Liver (tissue), 8 donors: ENCODE measurements at regions not wholly inside any gene's neighbourhood (a gene's known extent, or its start where the extent isn't known, plus 50 kb on each side); places are given as distances from the start of the nearest gene placed in this dataset.

ENCODE experiments used
- DNase-seq: peaks from one replicate; pipeline ENCODE4 v3.0.0-alpha.2; 2017; ENCODE audit warnings: low spot score
- H3K27ac ChIP-seq, 2 donors: one replicate each; pipeline ENCODE4 v1.7.0; 2013; ENCODE audit warnings: inconsistent platforms in 2 of 2, low read length in 2 of 2, control low read depth in 1 of 2, low read depth in 1 of 2, mild to moderate bottlenecking in 1 of 2
- H3K27me3 ChIP-seq, 4 donors: one replicate each; pipeline versions ENCODE4 v1.6.1 to v1.7.0; 2013; ENCODE audit warnings: low read length in 3 of 4, inconsistent platforms in 1 of 4, mild to moderate bottlenecking in 1 of 4, moderate library complexity in 1 of 4; ENCODE audit not compliant: control insufficient read depth in 4 of 4, insufficient read depth in 4 of 4
- H3K36me3 ChIP-seq, 4 donors: one replicate each; pipeline versions ENCODE4 v1.6.1 to v1.7.0; 2013; ENCODE audit warnings: low read length in 3 of 4, mild to moderate bottlenecking in 3 of 4, low read depth in 1 of 4, moderate library complexity in 1 of 4; ENCODE audit not compliant: control insufficient read depth in 4 of 4, insufficient read depth in 3 of 4
- H3K4me1 ChIP-seq, 4 donors: one replicate each; pipeline versions ENCODE4 v1.6.1 to v1.7.0; 2013; ENCODE audit warnings: low read length in 3 of 4, mild to moderate bottlenecking in 3 of 4, moderate library complexity in 1 of 4; ENCODE audit not compliant: control insufficient read depth in 4 of 4, insufficient read depth in 4 of 4
- H3K4me3 ChIP-seq, 3 donors: one replicate each; pipeline versions ENCODE4 v1.6.1 to v1.7.0; 2013; ENCODE audit warnings: low read length in 3 of 3, control low read depth in 1 of 3, low read depth in 1 of 3, mild to moderate bottlenecking in 1 of 3
- H3K9ac ChIP-seq, 2 donors: one replicate each; pipeline ENCODE4 v1.7.0; 2013; ENCODE audit warnings: low read length in 2 of 2, mild to moderate bottlenecking in 2 of 2, moderate library complexity in 2 of 2, control low read depth in 1 of 2, low read depth in 1 of 2
- H3K9me3 ChIP-seq, 4 donors: one replicate each; pipeline versions ENCODE4 v1.6.1 to v1.7.0; 2013; ENCODE audit warnings: low read length in 3 of 4; ENCODE audit not compliant: control insufficient read depth in 4 of 4
- EGR1 ChIP-seq, 2 donors: IDR thresholded peaks; 2 replicates each; pipeline ENCODE4 v1.6.1; 2016 to 2018; ENCODE audit warnings: antibody characterized with exemption in 2 of 2, low read depth in 2 of 2
- FOXA1 ChIP-seq: IDR thresholded peaks from 2 replicates; pipeline ENCODE4 v1.6.1; 2016; ENCODE audit warnings: antibody characterized with exemption
- FOXA2 ChIP-seq: IDR thresholded peaks from 2 replicates; pipeline ENCODE4 v1.6.1; 2016; ENCODE audit warnings: antibody characterized with exemption
- GABPA ChIP-seq, 2 donors: IDR thresholded peaks in 1 of 2; conservative IDR thresholded peaks in 1 of 2; 2 replicates each; pipeline ENCODE4 v1.6.1; 2016; ENCODE audit warnings: antibody characterized with exemption in 2 of 2, mild to moderate bottlenecking in 1 of 2, moderate library complexity in 1 of 2
- HNF4A ChIP-seq, 2 donors: conservative IDR thresholded peaks; 2 replicates each; pipeline ENCODE4 v1.6.1; 2016; ENCODE audit warnings: antibody characterized with exemption in 2 of 2, mild to moderate bottlenecking in 2 of 2
- HNF4G ChIP-seq: IDR thresholded peaks from 2 replicates; pipeline ENCODE4 v1.6.1; 2016; ENCODE audit warnings: antibody characterized with exemption
- JUND ChIP-seq, 2 donors: IDR thresholded peaks; 2 replicates each; pipeline ENCODE4 v1.6.1; 2016; ENCODE audit warnings: antibody characterized with exemption in 2 of 2
- NR2F2 ChIP-seq: IDR thresholded peaks from 2 replicates; pipeline ENCODE4 v1.6.1; 2016; ENCODE audit warnings: antibody characterized with exemption
- RAD21 ChIP-seq, 2 donors: IDR thresholded peaks; 2 replicates each; pipeline ENCODE4 v1.6.1; 2016; ENCODE audit warnings: antibody characterized with exemption in 2 of 2, mild to moderate bottlenecking in 2 of 2
- SP1 ChIP-seq: IDR thresholded peaks from 2 replicates; pipeline ENCODE4 v1.6.1; 2018; ENCODE audit warnings: antibody characterized with exemption, mild to moderate bottlenecking
- TAF1 ChIP-seq: conservative IDR thresholded peaks from 2 replicates; pipeline ENCODE4 v1.6.1; 2016; ENCODE audit warnings: antibody characterized with exemption, mild to moderate bottlenecking
- YY1 ChIP-seq: IDR thresholded peaks from 2 replicates; pipeline ENCODE4 v1.6.1; 2016; ENCODE audit warnings: antibody characterized with exemption, mild to moderate bottlenecking
- WGBS: extraction: QIAGEN DNeasy Blood & Tissue Kit; methylation state at CpG from one replicate; pipeline ENCODE4 v1.1.7; 2013; 5-methylcytosine and 5-hydroxymethylcytosine counted together
- TF ChIP-seq, protein P1 (sequence below): fragments of 150-350 bp; IDR thresholded peaks from 2 replicates; pipeline ENCODE4 v1.5.1; 2017; ENCODE audit warnings: improper control_type of control experiment, low read depth, low read length; ENCODE audit not compliant: missing input control
- TF ChIP-seq, protein P2 (sequence below): IDR thresholded peaks from 2 replicates; pipeline ENCODE4 v1.6.1; 2016; ENCODE audit warnings: antibody characterized with exemption
- TF ChIP-seq, protein P3 (sequence below): IDR thresholded peaks from 2 replicates; pipeline ENCODE4 v1.6.1; 2016; ENCODE audit warnings: antibody characterized with exemption, mild to moderate bottlenecking
- TF ChIP-seq, protein P4 (sequence below): IDR thresholded peaks from 2 replicates; pipeline ENCODE4 v1.6.1; 2016; ENCODE audit warnings: antibody characterized with exemption
- donor health status: healthy.
- donor health status: healthy.
- donor health status: healthy.
- donor health status: healthy.
- donor health status: healthy.

DNA sequence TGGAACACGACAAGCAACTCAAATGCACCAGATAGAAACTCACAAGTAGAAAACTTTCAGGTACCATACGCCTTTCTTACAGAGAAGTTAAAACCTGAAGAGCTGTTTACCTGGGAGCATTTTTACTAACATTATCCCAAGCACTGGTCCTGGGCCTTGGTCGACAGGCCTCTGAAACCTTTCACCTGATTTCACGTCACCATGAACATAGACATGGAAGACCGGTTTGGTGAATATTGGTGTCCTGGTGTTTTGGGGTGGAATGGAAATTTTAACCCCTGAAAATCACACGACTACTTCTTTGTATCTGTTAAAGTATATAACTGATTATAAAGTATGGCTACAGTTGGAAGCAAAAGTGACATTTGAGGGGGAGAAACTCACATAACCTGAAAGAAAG, 176.6 kb upstream of the ARGLU1 start:
- DNase-seq = no peak
- TF ChIP-seq TAF1 = no peak
- TF ChIP-seq, protein P1, sequence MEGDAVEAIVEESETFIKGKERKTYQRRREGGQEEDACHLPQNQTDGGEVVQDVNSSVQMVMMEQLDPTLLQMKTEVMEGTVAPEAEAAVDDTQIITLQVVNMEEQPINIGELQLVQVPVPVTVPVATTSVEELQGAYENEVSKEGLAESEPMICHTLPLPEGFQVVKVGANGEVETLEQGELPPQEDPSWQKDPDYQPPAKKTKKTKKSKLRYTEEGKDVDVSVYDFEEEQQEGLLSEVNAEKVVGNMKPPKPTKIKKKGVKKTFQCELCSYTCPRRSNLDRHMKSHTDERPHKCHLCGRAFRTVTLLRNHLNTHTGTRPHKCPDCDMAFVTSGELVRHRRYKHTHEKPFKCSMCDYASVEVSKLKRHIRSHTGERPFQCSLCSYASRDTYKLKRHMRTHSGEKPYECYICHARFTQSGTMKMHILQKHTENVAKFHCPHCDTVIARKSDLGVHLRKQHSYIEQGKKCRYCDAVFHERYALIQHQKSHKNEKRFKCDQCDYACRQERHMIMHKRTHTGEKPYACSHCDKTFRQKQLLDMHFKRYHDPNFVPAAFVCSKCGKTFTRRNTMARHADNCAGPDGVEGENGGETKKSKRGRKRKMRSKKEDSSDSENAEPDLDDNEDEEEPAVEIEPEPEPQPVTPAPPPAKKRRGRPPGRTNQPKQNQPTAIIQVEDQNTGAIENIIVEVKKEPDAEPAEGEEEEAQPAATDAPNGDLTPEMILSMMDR = no peak
- no peak for TF ChIP-seq RAD21 (IDR thresholded peaks at IDR 0.05)
- TF ChIP-seq, protein P2, sequence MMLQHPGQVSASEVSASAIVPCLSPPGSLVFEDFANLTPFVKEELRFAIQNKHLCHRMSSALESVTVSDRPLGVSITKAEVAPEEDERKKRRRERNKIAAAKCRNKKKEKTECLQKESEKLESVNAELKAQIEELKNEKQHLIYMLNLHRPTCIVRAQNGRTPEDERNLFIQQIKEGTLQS = no peak
- no peaks in the 10 kb centered on the region for H3K9me3 ChIP-seq
- H3K9ac ChIP-seq = no peak overlapping the region
- no peaks in the 10 kb centered on the region for H3K4me1 ChIP-seq
- no peaks in the 10 kb centered on the region for H3K36me3 ChIP-seq
- no peak overlapping the region for H3K27ac ChIP-seq
- H3K27me3 ChIP-seq = no peaks in the 10 kb centered on the region
- 78% methylated on average over 6 of the region's 6 CpGs for WGBS
- H3K4me3 ChIP-seq = no peak overlapping the region

DNA sequence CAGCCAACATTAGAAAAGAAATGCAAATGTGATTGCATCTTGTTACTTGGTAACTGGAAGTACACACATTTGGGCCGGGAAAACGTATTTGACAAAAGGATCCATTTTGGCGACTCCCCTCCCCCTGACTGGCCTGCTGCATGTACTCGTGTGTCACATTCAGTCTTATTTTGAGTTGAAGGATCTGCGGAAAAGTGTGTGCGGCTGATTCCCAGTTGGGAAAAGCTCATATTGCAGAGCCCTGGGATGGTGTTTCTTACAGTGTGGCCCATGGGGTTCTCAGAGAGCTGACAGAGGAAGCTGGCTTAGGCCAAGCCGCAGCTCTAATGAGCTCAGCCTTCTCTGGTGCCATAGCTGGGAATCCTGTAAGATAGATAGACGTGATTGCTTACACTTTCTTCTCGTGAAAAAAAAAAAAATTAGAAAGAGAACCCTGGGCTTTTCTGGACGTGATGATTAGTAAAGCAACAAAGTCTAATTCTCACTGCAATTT, 170.3 kb upstream of the ARGLU1 start:
- peaks cover 0 to 3% (median 0%) of the 10 kb centered on the region in 4 donors for H3K27me3 ChIP-seq
- 75% methylated on average over 10 of the region's 10 CpGs for WGBS
- H3K27ac ChIP-seq = no peak overlapping the region
- no peaks in the 10 kb centered on the region for H3K4me1 ChIP-seq
- DNase-seq = no peak
- H3K9me3 ChIP-seq = no peaks in the 10 kb centered on the region
- TF ChIP-seq, protein P1 = no peak
- TF ChIP-seq, protein P3, sequence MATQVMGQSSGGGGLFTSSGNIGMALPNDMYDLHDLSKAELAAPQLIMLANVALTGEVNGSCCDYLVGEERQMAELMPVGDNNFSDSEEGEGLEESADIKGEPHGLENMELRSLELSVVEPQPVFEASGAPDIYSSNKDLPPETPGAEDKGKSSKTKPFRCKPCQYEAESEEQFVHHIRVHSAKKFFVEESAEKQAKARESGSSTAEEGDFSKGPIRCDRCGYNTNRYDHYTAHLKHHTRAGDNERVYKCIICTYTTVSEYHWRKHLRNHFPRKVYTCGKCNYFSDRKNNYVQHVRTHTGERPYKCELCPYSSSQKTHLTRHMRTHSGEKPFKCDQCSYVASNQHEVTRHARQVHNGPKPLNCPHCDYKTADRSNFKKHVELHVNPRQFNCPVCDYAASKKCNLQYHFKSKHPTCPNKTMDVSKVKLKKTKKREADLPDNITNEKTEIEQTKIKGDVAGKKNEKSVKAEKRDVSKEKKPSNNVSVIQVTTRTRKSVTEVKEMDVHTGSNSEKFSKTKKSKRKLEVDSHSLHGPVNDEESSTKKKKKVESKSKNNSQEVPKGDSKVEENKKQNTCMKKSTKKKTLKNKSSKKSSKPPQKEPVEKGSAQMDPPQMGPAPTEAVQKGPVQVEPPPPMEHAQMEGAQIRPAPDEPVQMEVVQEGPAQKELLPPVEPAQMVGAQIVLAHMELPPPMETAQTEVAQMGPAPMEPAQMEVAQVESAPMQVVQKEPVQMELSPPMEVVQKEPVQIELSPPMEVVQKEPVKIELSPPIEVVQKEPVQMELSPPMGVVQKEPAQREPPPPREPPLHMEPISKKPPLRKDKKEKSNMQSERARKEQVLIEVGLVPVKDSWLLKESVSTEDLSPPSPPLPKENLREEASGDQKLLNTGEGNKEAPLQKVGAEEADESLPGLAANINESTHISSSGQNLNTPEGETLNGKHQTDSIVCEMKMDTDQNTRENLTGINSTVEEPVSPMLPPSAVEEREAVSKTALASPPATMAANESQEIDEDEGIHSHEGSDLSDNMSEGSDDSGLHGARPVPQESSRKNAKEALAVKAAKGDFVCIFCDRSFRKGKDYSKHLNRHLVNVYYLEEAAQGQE = no peak
- TF ChIP-seq EGR1 (IDR thresholded peaks at IDR 0.05; ENCODE audit: low read depth in 2 of 2) = no peak
- TF ChIP-seq, protein P4, sequence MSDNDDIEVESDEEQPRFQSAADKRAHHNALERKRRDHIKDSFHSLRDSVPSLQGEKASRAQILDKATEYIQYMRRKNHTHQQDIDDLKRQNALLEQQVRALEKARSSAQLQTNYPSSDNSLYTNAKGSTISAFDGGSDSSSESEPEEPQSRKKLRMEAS = no peak
- TF ChIP-seq HNF4A (conservative IDR thresholded peaks at IDR 0.05) = no peak
- TF ChIP-seq NR2F2 = no peak
- TF ChIP-seq HNF4G = no peak
- no peak for TF ChIP-seq YY1
- no peak for TF ChIP-seq RAD21 (IDR thresholded peaks at IDR 0.05)
- TF ChIP-seq FOXA1 = no peak
- TF ChIP-seq FOXA2 = no peak
- TF ChIP-seq GABPA (IDR thresholded peaks at IDR 0.05 in 1 of 2, conservative IDR thresholded peaks at IDR 0.05 in 1 of 2) = no peak
- no peak for TF ChIP-seq JUND (IDR thresholded peaks at IDR 0.05)
- TF ChIP-seq SP1 = no peak
- no peak overlapping the region for H3K9ac ChIP-seq
- no peak overlapping the region for H3K4me3 ChIP-seq
- H3K36me3 ChIP-seq = no peaks in the 10 kb centered on the region
